Stimulated activated CD4-positive, alpha-beta T cell treated with anti-CD3 and anti-CD28 coated beads, TNF-alpha, amount 100 ng/mL, for 1 hour (primary cell): ENCODE measurements at regions not wholly inside any gene's neighbourhood (a gene's known extent, or its start where the extent isn't known, plus 50 kb on each side); places are given as distances from the start of the nearest gene placed in this dataset.
A peak's percentile ranks its signal among the peaks of the same experiment; 100 is the strongest.

Source experiments
- DNase-seq, 3 donors: peaks; one replicate each; pipeline ENCODE4 v3.0.0-alpha.2; 2020; ENCODE audit warnings: low read depth in 3 of 3, low spot score in 1 of 3

- no peak for DNase-seq
Measured at GRCh38 chr7:25853314-25853713, 298.7 kb upstream of the NFE2L3 start.

- DNase-seq, result no peak
Measured at GRCh38 chr7:25854059-25854458, 297.9 kb upstream of the NFE2L3 start.

- no peak for DNase-seq
Measured at GRCh38 chr7:25854608-25855497, 297.1 kb upstream of the NFE2L3 start.

GRCh38 chr7:25855854-25856782 is 295.9 kb upstream of the NFE2L3 start:
- no peak for DNase-seq

GRCh38 chr7:25857376-25858067 is 294.5 kb upstream of the NFE2L3 start:
- DNase-seq, result no peak

GRCh38 chr7:25858200-25858524 is 293.8 kb upstream of the NFE2L3 start:
- DNase-seq, result no peak

GRCh38 chr7:25858525-25859411 is 293.2 kb upstream of the NFE2L3 start:
- no peak for DNase-seq

GRCh38 chr7:25859412-25860274 is 292.4 kb upstream of the NFE2L3 start:
- no peak for DNase-seq

- no peak for DNase-seq
Measured at GRCh38 chr7:25860275-25861163, 291.5 kb upstream of the NFE2L3 start.

GRCh38 chr7:25861164-25861496 is 290.9 kb upstream of the NFE2L3 start:
- no peak for DNase-seq

- DNase-seq, result no peak
Measured at GRCh38 chr7:25861601-25862260, 290.3 kb upstream of the NFE2L3 start.

GRCh38 chr7:25862261-25863004 is 289.6 kb upstream of the NFE2L3 start:
- DNase-seq, result peak in 2 of 3 donors; percentile 19 to 48

- no peak for DNase-seq
Measured at GRCh38 chr7:25863005-25863728, 288.8 kb upstream of the NFE2L3 start.

- DNase-seq, result no peak
Measured at GRCh38 chr7:25863729-25864110, 288.3 kb upstream of the NFE2L3 start.

- no peak for DNase-seq
Measured at GRCh38 chr7:25864511-25864910, 287.5 kb upstream of the NFE2L3 start.

GRCh38 chr7:25864943-25865751 is 286.9 kb upstream of the NFE2L3 start:
- no peak for DNase-seq
